ENCODE measurements at regions not wholly inside any gene's neighbourhood (a gene's known extent, or its start where the extent isn't known, plus 50 kb on each side); places are given as distances from the start of the nearest gene placed in this dataset.
"Not testable (repeated sequence)": the region's sequence is repeated elsewhere in the genome, so short reads cannot be mapped to it uniquely, and the experiment has no call there.

- H3K27ac ChIP-seq (ENCODE audit: control insufficient read depth, insufficient read depth, low read length) = no peak overlapping the region
- H4K20me1 ChIP-seq (ENCODE audit: control insufficient read depth, extremely low read depth, insufficient read depth, low read length) = no peaks in the 10 kb centered on the region
- H3K9me3 ChIP-seq (ENCODE audit: control insufficient read depth, low read depth, low read length) = no peaks in the 10 kb centered on the region
- H3K4me2 ChIP-seq (ENCODE audit: control insufficient read depth, extremely low read depth, insufficient read depth, low read depth, low read length) = no peak overlapping the region
- FAIRE-seq (no peak), DNase-seq (ENCODE audit: low read depth, low spot score) (no peak)
- H3K36me3 ChIP-seq (ENCODE audit: control insufficient read depth in 2 of 2, extremely low read depth in 1 of 2, insufficient read depth in 2 of 2, low read length in 2 of 2) = no peaks in the 10 kb centered on the region
- no peak overlapping the region for H2AFZ ChIP-seq (ENCODE audit: control insufficient read depth, low read length)
- no peaks in the 10 kb centered on the region for H3K4me1 ChIP-seq (ENCODE audit: control insufficient read depth, extremely low read depth, insufficient read depth, low read length)
- H3K27me3 ChIP-seq (ENCODE audit: control insufficient read depth, extremely low read depth, insufficient read depth, low read length) = no peaks in the 10 kb centered on the region
- H3K9ac ChIP-seq (ENCODE audit: control insufficient read depth, extremely low read depth, insufficient read depth, low read length) = no peak overlapping the region
- no peak for TF ChIP-seq CTCF (optimal IDR thresholded peaks at IDR 0.05 in 1 of 3, IDR thresholded peaks at IDR 0.05 in 1 of 3, conservative IDR thresholded peaks at IDR 0.05 in 1 of 3; ENCODE audit: extremely low read depth in 1 of 3, insufficient read depth in 2 of 3, low read length in 3 of 3)
- no peak for TF ChIP-seq EZH2 (IDR thresholded peaks at IDR 0.05; ENCODE audit: low read length)
- H3K9me1 ChIP-seq (ENCODE audit: control insufficient read depth, extremely low read depth, insufficient read depth, low read length) = no peaks in the 10 kb centered on the region
- no peaks in the 10 kb centered on the region for H3K79me2 ChIP-seq (ENCODE audit: control insufficient read depth, insufficient read depth, low read length)
- dilution Hi-C loops (cut with MboI; ENCODE audit: extremely low pct_ligation_motif_present, low sequenced_read_pairs) = no loop called here
- H3K4me3 ChIP-seq (ENCODE audit: control insufficient read depth in 2 of 3, extremely low read depth in 1 of 3, insufficient read depth in 2 of 3, low read depth in 1 of 3, low read length in 3 of 3) = no peak overlapping the region
These were observed 1774.7 kb upstream of the ACO1 start for GRCh38 chr9:30609713-30610112.

GRCh38 chr9:30616782-30617181 lies 1767.7 kb upstream of the ACO1 start:
- dilution Hi-C loops (cut with MboI; ENCODE audit: extremely low pct_ligation_motif_present, low sequenced_read_pairs); FAIRE-seq; H3K4me3 ChIP-seq (ENCODE audit: control insufficient read depth in 2 of 3, extremely low read depth in 1 of 3, insufficient read depth in 2 of 3, low read depth in 1 of 3, low read length in 3 of 3): not testable (repeated sequence)

GRCh38 chr9:30622561-30622960 lies 1761.9 kb upstream of the ACO1 start:
- Histone ChIP-seq H3K36me3 (ENCODE audit: control insufficient read depth in 2 of 2, extremely low read depth in 1 of 2, insufficient read depth in 2 of 2, low read length in 2 of 2) (no peaks in the 10 kb centered on the region), H3K4me2 (ENCODE audit: control insufficient read depth, extremely low read depth, insufficient read depth, low read depth, low read length) (no peak overlapping the region), H3K9me3 (ENCODE audit: control insufficient read depth, low read depth, low read length) (no peaks in the 10 kb centered on the region), H3K79me2 (ENCODE audit: control insufficient read depth, insufficient read depth, low read length) (no peaks in the 10 kb centered on the region), H3K4me3 (ENCODE audit: control insufficient read depth in 2 of 3, extremely low read depth in 1 of 3, insufficient read depth in 2 of 3, low read depth in 1 of 3, low read length in 3 of 3) (no peak overlapping the region), H3K9ac (ENCODE audit: control insufficient read depth, extremely low read depth, insufficient read depth, low read length) (no peak overlapping the region), H4K20me1 (ENCODE audit: control insufficient read depth, extremely low read depth, insufficient read depth, low read length) (no peaks in the 10 kb centered on the region), H2AFZ (ENCODE audit: control insufficient read depth, low read length) (no peak overlapping the region), H3K9me1 (ENCODE audit: control insufficient read depth, extremely low read depth, insufficient read depth, low read length) (no peaks in the 10 kb centered on the region), H3K27me3 (ENCODE audit: control insufficient read depth, extremely low read depth, insufficient read depth, low read length) (no peaks in the 10 kb centered on the region), H3K27ac (ENCODE audit: control insufficient read depth, insufficient read depth, low read length) (no peak overlapping the region), H3K4me1 (ENCODE audit: control insufficient read depth, extremely low read depth, insufficient read depth, low read length) (no peaks in the 10 kb centered on the region)
- dilution Hi-C loops (cut with MboI; ENCODE audit: extremely low pct_ligation_motif_present, low sequenced_read_pairs) = no loop called here
- DNase-seq (ENCODE audit: low read depth, low spot score) = no peak
- TF ChIP-seq CTCF (optimal IDR thresholded peaks at IDR 0.05 in 1 of 3, IDR thresholded peaks at IDR 0.05 in 1 of 3, conservative IDR thresholded peaks at IDR 0.05 in 1 of 3; ENCODE audit: extremely low read depth in 1 of 3, insufficient read depth in 2 of 3, low read length in 3 of 3) (no peak), EZH2 (IDR thresholded peaks at IDR 0.05; ENCODE audit: low read length) (no peak)
- no peak for FAIRE-seq

More at GRCh38 chr9:30616782-30617181, 1767.7 kb upstream of the ACO1 start:
- H3K4me2 ChIP-seq (ENCODE audit: control insufficient read depth, extremely low read depth, insufficient read depth, low read depth, low read length); H3K27ac ChIP-seq (ENCODE audit: control insufficient read depth, insufficient read depth, low read length); H3K4me1 ChIP-seq (ENCODE audit: control insufficient read depth, extremely low read depth, insufficient read depth, low read length); H3K27me3 ChIP-seq (ENCODE audit: control insufficient read depth, extremely low read depth, insufficient read depth, low read length); H3K9me3 ChIP-seq (ENCODE audit: control insufficient read depth, low read depth, low read length); H3K9ac ChIP-seq (ENCODE audit: control insufficient read depth, extremely low read depth, insufficient read depth, low read length); H3K36me3 ChIP-seq (ENCODE audit: control insufficient read depth in 2 of 2, extremely low read depth in 1 of 2, insufficient read depth in 2 of 2, low read length in 2 of 2); H4K20me1 ChIP-seq (ENCODE audit: control insufficient read depth, extremely low read depth, insufficient read depth, low read length); H2AFZ ChIP-seq (ENCODE audit: control insufficient read depth, low read length); H3K79me2 ChIP-seq (ENCODE audit: control insufficient read depth, insufficient read depth, low read length); H3K9me1 ChIP-seq (ENCODE audit: control insufficient read depth, extremely low read depth, insufficient read depth, low read length); DNase-seq (ENCODE audit: low read depth, low spot score): not testable (repeated sequence)

All from keratinocyte (primary cell).